Memory B cell (primary cell): ENCODE measurements at regions not wholly inside any gene's neighbourhood (a gene's known extent, or its start where the extent isn't known, plus 50 kb on each side); places are given as distances from the start of the nearest gene placed in this dataset.
"Not testable (repeated sequence)": the region's sequence is repeated elsewhere in the genome, so short reads cannot be mapped to it uniquely, and the experiment has no call there.

Experiments
- ATAC-seq: fragments of 150-1000 bp; cut with Tn5 transposase; 2 replicates; pipeline ENCODE4 v1.10.0; 2021; ENCODE audit warnings: low read depth, mild to moderate bottlenecking, moderate library complexity
- DNase-seq, 2 donors: peaks; one replicate each; pipeline ENCODE4 v3.0.0; 2022; ENCODE audit warnings: low spot score in 2 of 2
- H3K27ac Mint-ChIP-seq: one replicate; pipeline ENCODE4 v1.8.0; 2022; ENCODE audit warnings: mild to moderate bottlenecking, moderate library complexity, mixed read lengths
- H3K27me3 Mint-ChIP-seq: one replicate; pipeline ENCODE4 v1.8.0; 2022; ENCODE audit warnings: mixed read lengths
- H3K36me3 Mint-ChIP-seq: one replicate; pipeline ENCODE4 v1.8.0; 2022; ENCODE audit warnings: mild to moderate bottlenecking, mixed read lengths
- H3K4me1 Mint-ChIP-seq: one replicate; pipeline ENCODE4 v1.8.0; 2022; ENCODE audit warnings: mixed read lengths
- H3K4me3 Mint-ChIP-seq: one replicate; pipeline ENCODE4 v1.8.0; 2022; ENCODE audit warnings: mild to moderate bottlenecking, moderate library complexity, mixed read lengths
- H3K9me3 Mint-ChIP-seq: one replicate; pipeline ENCODE4 v1.8.0; 2022; ENCODE audit warnings: mixed read lengths

- no peak overlapping the region for H3K4me3 Mint-ChIP-seq
- ATAC-seq (no peak), DNase-seq (no peak)
- H3K9me3 Mint-ChIP-seq, result no peaks in the 10 kb centered on the region
- H3K27ac Mint-ChIP-seq, result no peak overlapping the region
- no peaks in the 10 kb centered on the region for H3K4me1 Mint-ChIP-seq
- peaks cover 2% of the 10 kb centered on the region for H3K27me3 Mint-ChIP-seq
- no peaks in the 10 kb centered on the region for H3K36me3 Mint-ChIP-seq
These were observed 121.2 kb upstream of the RANBP3L start for GRCh38 chr5:36422952-36423351.

- no peak for DNase-seq
- no peak overlapping the region for H3K4me3 Mint-ChIP-seq
These were observed 122.0 kb upstream of the RANBP3L start for GRCh38 chr5:36423578-36424307.

GRCh38 chr5:36426070-36426469, 124.4 kb upstream of the RANBP3L start:
- H3K4me1 Mint-ChIP-seq, H3K36me3 Mint-ChIP-seq, DNase-seq, H3K27ac Mint-ChIP-seq, ATAC-seq, H3K9me3 Mint-ChIP-seq, H3K4me3 Mint-ChIP-seq: not testable (repeated sequence)
- H3K27me3 Mint-ChIP-seq, result peaks cover 11% of the 10 kb centered on the region

More at GRCh38 chr5:36423578-36424307, 122.0 kb upstream of the RANBP3L start:
- Mint-ChIP-seq H3K27me3 (peaks cover 2% of the 10 kb centered on the region), H3K27ac (no peak overlapping the region), H3K9me3 (no peaks in the 10 kb centered on the region), H3K36me3 (no peaks in the 10 kb centered on the region), H3K4me1 (no peaks in the 10 kb centered on the region)
- no peak for ATAC-seq

- DNase-seq (no peak), ATAC-seq (no peak)
- Mint-ChIP-seq H3K4me1 (no peaks in the 10 kb centered on the region), H3K9me3 (no peaks in the 10 kb centered on the region), H3K27ac (no peak overlapping the region), H3K4me3 (no peak overlapping the region), H3K27me3 (peaks cover 15% of the 10 kb centered on the region), H3K36me3 (no peaks in the 10 kb centered on the region)
These were observed 133.8 kb upstream of the RANBP3L start for GRCh38 chr5:36435516-36435915.

- Mint-ChIP-seq H3K27ac (no peak overlapping the region), H3K4me1 (no peaks in the 10 kb centered on the region), H3K9me3 (no peaks in the 10 kb centered on the region), H3K4me3 (no peak overlapping the region), H3K36me3 (no peaks in the 10 kb centered on the region), H3K27me3 (peaks cover 12% of the 10 kb centered on the region)
- DNase-seq, result no peak
- ATAC-seq, result no peak
These were observed 134.6 kb upstream of the RANBP3L start for GRCh38 chr5:36436306-36436705.

GRCh38 chr5:36438765-36439561, 137.3 kb upstream of the RANBP3L start:
- Mint-ChIP-seq H3K27ac (no peak overlapping the region), H3K36me3 (no peaks in the 10 kb centered on the region), H3K9me3 (no peaks in the 10 kb centered on the region), H3K4me3 (no peak overlapping the region), H3K4me1 (no peaks in the 10 kb centered on the region), H3K27me3 (peaks cover 12% of the 10 kb centered on the region)
- DNase-seq (no peak), ATAC-seq (no peak)

- H3K27me3 Mint-ChIP-seq, result peaks cover 13% of the 10 kb centered on the region
- H3K4me3 Mint-ChIP-seq, result no peak overlapping the region
- no peaks in the 10 kb centered on the region for H3K36me3 Mint-ChIP-seq
- H3K4me1 Mint-ChIP-seq, result no peaks in the 10 kb centered on the region
- no peak for ATAC-seq
- no peak for DNase-seq
- no peaks in the 10 kb centered on the region for H3K9me3 Mint-ChIP-seq
- H3K27ac Mint-ChIP-seq, result no peak overlapping the region
These were observed 138.6 kb upstream of the RANBP3L start for GRCh38 chr5:36440300-36440699.

- Mint-ChIP-seq H3K27ac (no peak overlapping the region), H3K27me3 (peaks cover 13% of the 10 kb centered on the region)
- no peak for ATAC-seq
These were observed 139.6 kb upstream of the RANBP3L start for GRCh38 chr5:36441280-36441679.

GRCh38 chr5:36442352-36442751, 140.7 kb upstream of the RANBP3L start:
- H3K4me1 Mint-ChIP-seq, result no peaks in the 10 kb centered on the region
- ATAC-seq (no peak), DNase-seq (no peak)
- no peaks in the 10 kb centered on the region for H3K9me3 Mint-ChIP-seq
- no peak overlapping the region for H3K4me3 Mint-ChIP-seq
- no peak overlapping the region for H3K27ac Mint-ChIP-seq
- no peaks in the 10 kb centered on the region for H3K36me3 Mint-ChIP-seq
- H3K27me3 Mint-ChIP-seq, result peaks cover 10% of the 10 kb centered on the region

More at GRCh38 chr5:36441280-36441679, 139.6 kb upstream of the RANBP3L start:
- Mint-ChIP-seq H3K36me3 (no peaks in the 10 kb centered on the region), H3K9me3 (no peaks in the 10 kb centered on the region), H3K4me3 (no peak overlapping the region), H3K4me1 (no peaks in the 10 kb centered on the region)
- no peak for DNase-seq

GRCh38 chr5:36442796-36443195, 141.1 kb upstream of the RANBP3L start:
- Mint-ChIP-seq H3K9me3 (no peaks in the 10 kb centered on the region), H3K27me3 (peaks cover 10% of the 10 kb centered on the region), H3K4me3 (no peak overlapping the region), H3K27ac (no peak overlapping the region), H3K4me1 (no peaks in the 10 kb centered on the region), H3K36me3 (no peaks in the 10 kb centered on the region)
- no peak for DNase-seq
- no peak for ATAC-seq

- no peaks in the 10 kb centered on the region for H3K36me3 Mint-ChIP-seq
- no peak for ATAC-seq
- DNase-seq, result no peak
- H3K4me3 Mint-ChIP-seq, result no peak overlapping the region
- no peaks in the 10 kb centered on the region for H3K9me3 Mint-ChIP-seq
- H3K4me1 Mint-ChIP-seq, result no peaks in the 10 kb centered on the region
- peaks cover 8% of the 10 kb centered on the region for H3K27me3 Mint-ChIP-seq
- no peak overlapping the region for H3K27ac Mint-ChIP-seq
These were observed 142.2 kb upstream of the RANBP3L start for GRCh38 chr5:36443941-36444340.

- Mint-ChIP-seq H3K27ac (no peak overlapping the region), H3K4me1 (no peaks in the 10 kb centered on the region), H3K27me3 (peaks cover 5% of the 10 kb centered on the region), H3K4me3 (no peak overlapping the region), H3K36me3 (no peaks in the 10 kb centered on the region), H3K9me3 (no peaks in the 10 kb centered on the region)
- ATAC-seq (no peak), DNase-seq (no peak)
These were observed 143.1 kb upstream of the RANBP3L start for GRCh38 chr5:36444582-36445418.

- H3K9me3 Mint-ChIP-seq, result no peaks in the 10 kb centered on the region
- H3K4me3 Mint-ChIP-seq, result no peak overlapping the region
- ATAC-seq (no peak), DNase-seq (no peak)
- no peak overlapping the region for H3K27ac Mint-ChIP-seq
- no peaks in the 10 kb centered on the region for H3K36me3 Mint-ChIP-seq
- peaks cover 3% of the 10 kb centered on the region for H3K27me3 Mint-ChIP-seq
- H3K4me1 Mint-ChIP-seq, result no peaks in the 10 kb centered on the region
These were observed 146.1 kb upstream of the RANBP3L start for GRCh38 chr5:36447776-36448175.
